SK-N-MC (cell line): ENCODE measurements at regions not wholly inside any gene's neighbourhood (a gene's known extent, or its start where the extent isn't known, plus 50 kb on each side); places are given as distances from the start of the nearest gene placed in this dataset.

Experiments used
- EZH2 ChIP-seq: fragments of 200-600 bp; sonication (generic); IDR thresholded peaks from one replicate; pipeline ENCODE4 v1.6.1; 2017; ENCODE audit warnings: antibody characterized with exemption
- FOXP2 ChIP-seq: optimal IDR thresholded peaks from 2 replicates; pipeline ENCODE3; 2011; ENCODE audit warnings: mild to moderate bottlenecking, moderate library complexity; ENCODE audit not compliant: insufficient read depth; ENCODE audit errors: extremely low read length, control extremely low read depth

GRCh38 chr3:66152336-66152735, 68.5 kb upstream of the SLC25A26 start:
- no peak for TF ChIP-seq FOXP2
- no peak for TF ChIP-seq EZH2
